Thyroid gland (tissue), 4 donors: ENCODE measurements at regions not wholly inside any gene's neighbourhood (a gene's known extent, or its start where the extent isn't known, plus 50 kb on each side); places are given as distances from the start of the nearest gene placed in this dataset.

Experiments used
- DNase-seq, 2 donors: peaks; one replicate each; pipeline ENCODE4 v3.0.0-alpha.2; 2019
- H3K27ac ChIP-seq, 3 donors: fragments of 200-600 bp; sonication (generic); 1 replicate in 2 of 3; 2 replicates in 1 of 3; pipeline ENCODE4 v1.5.1; 2016 to 2019; ENCODE audit warnings: mild to moderate bottlenecking in 1 of 3, moderate library complexity in 1 of 3
- H3K27me3 ChIP-seq: fragments of 200-600 bp; sonication (generic); one replicate; pipeline ENCODE4 v1.5.1; 2019
- H3K36me3 ChIP-seq, 2 donors: fragments of 200-600 bp; sonication (generic); one replicate each; pipeline ENCODE4 v1.5.1; 2016 to 2019
- H3K4me1 ChIP-seq, 2 donors: fragments of 200-600 bp; sonication (generic); one replicate each; pipeline ENCODE4 v1.5.1; 2017 to 2019
- H3K4me3 ChIP-seq, 3 donors: fragments of 200-600 bp; sonication (generic); replicated peaks in 1 of 3; 1 replicate in 2 of 3; 2 replicates in 1 of 3; pipeline ENCODE4 v1.5.1; 2016; ENCODE audit warnings: mild to moderate bottlenecking in 1 of 3
- H3K9me3 ChIP-seq: fragments of 200-600 bp; sonication (generic); one replicate; pipeline ENCODE4 v1.5.1; 2017
- POLR2A ChIP-seq, 2 donors: fragments of 450-650 bp; IDR thresholded peaks; one replicate each; pipeline ENCODE4 v1.6.1; 2017; ENCODE audit warnings: antibody characterized with exemption in 2 of 2, mild to moderate bottlenecking in 2 of 2, moderate library complexity in 1 of 2
- whole genome bisulfite sequencing, 2 donors: methylation state at CpG; one replicate each; pipeline ENCODE4 v1.1.5; 2017; 5-methylcytosine and 5-hydroxymethylcytosine counted together
- intact Hi-C: fragments of 100-400 bp; cut with DNase I; formaldehyde crosslinking; loops from one replicate; pipeline ENCODE4 v1.15.1; 2023
- TF ChIP-seq, protein P1 (sequence below), 6 experiments: fragments of 200-600 bp in 3 of 6; fragments of 450-650 bp in 3 of 6; sonication (generic) in 3 of 6; IDR thresholded peaks; one replicate each; pipeline ENCODE4 v1.5.1; 2016 to 2019; ENCODE audit warnings: antibody characterized with exemption in 6 of 6, mild to moderate bottlenecking in 2 of 6, inconsistent platforms in 1 of 6, moderate library complexity in 1 of 6

DNA sequence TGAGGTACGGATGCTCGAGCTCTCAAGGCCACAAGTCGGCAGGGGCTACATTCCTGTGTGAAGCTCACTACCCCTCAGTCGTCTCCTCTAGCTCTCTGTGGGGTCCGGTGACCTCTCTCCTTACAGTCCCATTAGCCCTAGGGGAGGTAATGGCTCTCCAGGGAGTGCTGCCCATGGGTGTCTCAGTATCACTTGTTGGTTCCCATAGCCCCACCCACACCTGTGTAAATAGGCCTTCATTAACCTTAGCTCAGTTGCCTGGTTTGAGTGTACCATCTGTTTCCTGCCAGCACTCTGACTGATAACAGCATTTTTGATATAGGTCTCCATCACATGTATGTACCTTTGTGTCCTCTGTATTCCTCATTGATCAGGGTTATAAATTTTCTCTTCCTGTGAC, 133.2 kb upstream of the KCNJ15 start:
- Histone ChIP-seq H3K9me3 (no peaks in the 10 kb centered on the region), H3K27ac (no peak overlapping the region), H3K36me3 (no peaks in the 10 kb centered on the region), H3K4me3 (no peak overlapping the region), H3K4me1 (no peaks in the 10 kb centered on the region), H3K27me3 (no peaks in the 10 kb centered on the region)
- intact Hi-C loops: loop anchor here (10.0 kb wide), 1 partner anchor 409 kb away; no protein-coding TSS in a partner anchor
- WGBS, 2 donors: 90 to 96% methylated on average over 5 of the region's 5 CpGs
- no peak for DNase-seq
- TF ChIP-seq, protein P1, sequence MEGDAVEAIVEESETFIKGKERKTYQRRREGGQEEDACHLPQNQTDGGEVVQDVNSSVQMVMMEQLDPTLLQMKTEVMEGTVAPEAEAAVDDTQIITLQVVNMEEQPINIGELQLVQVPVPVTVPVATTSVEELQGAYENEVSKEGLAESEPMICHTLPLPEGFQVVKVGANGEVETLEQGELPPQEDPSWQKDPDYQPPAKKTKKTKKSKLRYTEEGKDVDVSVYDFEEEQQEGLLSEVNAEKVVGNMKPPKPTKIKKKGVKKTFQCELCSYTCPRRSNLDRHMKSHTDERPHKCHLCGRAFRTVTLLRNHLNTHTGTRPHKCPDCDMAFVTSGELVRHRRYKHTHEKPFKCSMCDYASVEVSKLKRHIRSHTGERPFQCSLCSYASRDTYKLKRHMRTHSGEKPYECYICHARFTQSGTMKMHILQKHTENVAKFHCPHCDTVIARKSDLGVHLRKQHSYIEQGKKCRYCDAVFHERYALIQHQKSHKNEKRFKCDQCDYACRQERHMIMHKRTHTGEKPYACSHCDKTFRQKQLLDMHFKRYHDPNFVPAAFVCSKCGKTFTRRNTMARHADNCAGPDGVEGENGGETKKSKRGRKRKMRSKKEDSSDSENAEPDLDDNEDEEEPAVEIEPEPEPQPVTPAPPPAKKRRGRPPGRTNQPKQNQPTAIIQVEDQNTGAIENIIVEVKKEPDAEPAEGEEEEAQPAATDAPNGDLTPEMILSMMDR (IDR thresholded peaks at IDR 0.05): no peak
- TF ChIP-seq POLR2A (IDR thresholded peaks at IDR 0.05): no peak

DNA sequence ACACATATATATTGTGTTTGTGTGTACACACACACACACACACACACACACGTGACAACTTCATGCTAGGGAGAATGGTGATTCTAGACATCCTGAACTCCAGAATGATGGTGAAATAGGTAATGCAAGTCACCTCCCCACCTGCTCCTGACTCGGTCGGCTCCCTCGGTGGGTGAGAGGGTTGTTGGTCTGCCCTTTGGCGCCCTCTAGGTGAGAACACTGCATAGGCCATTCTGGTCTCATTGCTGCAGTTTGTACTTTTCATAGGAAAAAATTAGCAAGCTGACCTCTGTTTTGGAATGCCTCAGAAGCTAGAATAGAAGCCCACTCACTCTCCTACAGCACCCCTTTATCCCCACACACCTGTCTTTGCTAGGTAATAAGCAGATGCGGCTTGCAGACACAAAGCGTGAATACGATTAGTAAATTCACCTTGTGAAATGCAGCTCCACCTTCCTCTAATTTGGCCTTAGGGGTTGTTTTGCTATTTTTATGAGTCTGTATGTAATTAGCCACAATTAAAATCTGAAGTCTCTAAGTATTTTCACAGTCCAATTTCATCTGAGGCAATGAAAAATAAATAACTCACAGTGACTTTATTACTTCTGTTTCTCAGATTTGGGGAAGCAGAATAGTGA, 130.0 kb upstream of the KCNJ15 start:
- TF ChIP-seq, protein P1 (IDR thresholded peaks at IDR 0.05): peak; percentile 39 to 78 (median 60)
- TF ChIP-seq POLR2A (IDR thresholded peaks at IDR 0.05): no peak
- H3K9me3 ChIP-seq: no peaks in the 10 kb centered on the region
- DNase-seq: peak; percentile 68 to 76
- no peaks in the 10 kb centered on the region for H3K27me3 ChIP-seq
- no peak overlapping the region for H3K27ac ChIP-seq
- intact Hi-C loops: loop anchor here (10.0 kb wide), 1 partner anchor 412 kb away; no protein-coding TSS in a partner anchor
- no peak overlapping the region for H3K4me3 ChIP-seq
- H3K36me3 ChIP-seq: no peaks in the 10 kb centered on the region
- H3K4me1 ChIP-seq: no peaks in the 10 kb centered on the region
- 30 to 32% methylated on average over 8 of the region's 8 CpGs for WGBS, 2 donors

- no peak for TF ChIP-seq POLR2A (IDR thresholded peaks at IDR 0.05)
- TF ChIP-seq, protein P1 (IDR thresholded peaks at IDR 0.05): no peak
- DNase-seq: no peak
- Histone ChIP-seq H3K4me1 (no peaks in the 10 kb centered on the region), H3K36me3 (no peaks in the 10 kb centered on the region), H3K9me3 (no peaks in the 10 kb centered on the region), H3K4me3 (no peak overlapping the region), H3K27ac (no peak overlapping the region), H3K27me3 (no peaks in the 10 kb centered on the region)
- intact Hi-C loops: loop anchor here (10.0 kb wide), 1 partner anchor 415 kb away; no protein-coding TSS in a partner anchor
- WGBS, 2 donors: 89 to 92% methylated on average over 1 of the region's 1 CpG
These were observed 127.1 kb upstream of the KCNJ15 start for GRCh38 chr21:38129711-38130110.

DNA sequence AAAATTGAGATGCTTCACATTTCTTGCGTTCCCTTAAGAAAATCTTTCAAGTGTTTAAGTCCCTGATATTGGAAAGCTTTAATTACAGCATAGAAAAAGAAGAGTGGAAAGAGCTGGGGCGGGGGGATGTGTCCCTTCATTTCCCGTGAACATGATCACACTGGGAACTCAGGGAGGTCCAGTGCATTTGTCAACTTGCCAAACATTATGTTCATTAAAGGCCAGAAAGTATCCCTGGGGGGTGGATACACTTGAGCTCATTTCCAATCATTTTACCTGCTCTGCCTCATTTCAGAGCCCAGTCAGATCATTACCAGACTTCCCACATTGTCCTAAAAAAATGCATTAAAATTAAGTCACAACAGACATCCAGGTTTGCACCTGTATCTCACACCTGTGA, 123.6 kb upstream of the KCNJ15 start:
- H3K9me3 ChIP-seq: no peaks in the 10 kb centered on the region
- WGBS, 2 donors: 71 to 76% methylated on average over 3 of the region's 3 CpGs
- H3K36me3 ChIP-seq: no peaks in the 10 kb centered on the region
- no peak for TF ChIP-seq POLR2A (IDR thresholded peaks at IDR 0.05)
- TF ChIP-seq, protein P1 (IDR thresholded peaks at IDR 0.05): no peak
- peaks cover 5% of the 10 kb centered on the region in 2 donors for H3K4me1 ChIP-seq
- no peak for DNase-seq
- intact Hi-C loops: no loop called here
- no peak overlapping the region for H3K27ac ChIP-seq
- H3K4me3 ChIP-seq: no peak overlapping the region
- H3K27me3 ChIP-seq: no peaks in the 10 kb centered on the region

DNA sequence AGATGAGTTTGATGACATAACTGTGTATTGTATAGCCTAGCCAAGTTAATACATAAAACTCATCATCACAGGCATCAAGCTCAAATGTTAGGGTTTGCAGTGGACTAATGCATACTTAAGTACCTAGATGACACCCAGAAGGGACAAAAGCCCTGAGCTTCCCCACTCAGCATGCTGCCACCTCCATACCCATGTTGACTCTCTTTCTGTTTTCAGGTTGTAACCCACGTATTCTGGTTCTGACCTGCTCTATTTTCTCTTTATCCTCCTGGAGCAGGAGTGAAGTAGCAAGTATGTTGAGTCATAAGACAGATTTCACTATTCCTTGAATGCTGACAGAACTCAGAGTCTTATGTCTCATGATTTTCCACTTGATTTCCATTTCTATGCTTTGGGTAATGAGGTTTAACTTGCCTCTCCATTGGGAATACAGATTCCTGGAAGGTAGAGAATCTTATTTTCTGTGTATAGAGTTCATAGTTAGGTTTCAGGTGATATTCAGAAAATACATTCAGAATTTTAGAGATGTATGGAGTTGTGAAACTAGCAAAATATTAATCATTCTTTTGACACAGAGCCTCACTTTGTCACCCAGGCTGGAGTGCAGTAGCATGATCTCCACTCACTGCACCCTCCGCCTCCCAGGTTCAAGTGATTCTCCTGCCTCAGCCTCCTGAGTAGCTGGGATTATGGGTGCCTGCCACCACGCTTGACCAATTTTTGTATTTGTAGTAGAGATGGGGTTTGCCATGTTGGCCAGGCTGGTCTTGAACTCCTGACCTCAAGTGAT, 122.5 kb upstream of the KCNJ15 start:
- Histone ChIP-seq H3K4me3 (no peak overlapping the region), H3K27me3 (no peaks in the 10 kb centered on the region), H3K9me3 (no peaks in the 10 kb centered on the region), H3K27ac (no peak overlapping the region), H3K4me1 (peaks cover 5% of the 10 kb centered on the region in 2 donors), H3K36me3 (no peaks in the 10 kb centered on the region)
- no peak for DNase-seq
- 98 to 100% methylated on average over 3 of the region's 3 CpGs for WGBS, 2 donors
- no peak for TF ChIP-seq POLR2A (IDR thresholded peaks at IDR 0.05)
- TF ChIP-seq, protein P1 (IDR thresholded peaks at IDR 0.05): no peak
- intact Hi-C loops: no loop called here
